ENCODE measurements at regions not wholly inside any gene's neighbourhood (a gene's known extent, or its start where the extent isn't known, plus 50 kb on each side); places are given as distances from the start of the nearest gene placed in this dataset.

GRCh38 chr11:7167976-7168740, 79.4 kb downstream of the RBMXL2 start:
- H3K9ac ChIP-seq = no peak overlapping the region
- H2AFZ ChIP-seq (ENCODE audit: low read depth) = no peak overlapping the region
- no peaks in the 10 kb centered on the region for H3K27me3 ChIP-seq (ENCODE audit: insufficient read depth)
- H3K9me3 ChIP-seq = no peaks in the 10 kb centered on the region
- TF ChIP-seq RFX5 (IDR thresholded peaks at IDR 0.05; ENCODE audit: low read length) (no peak), CHD2 (IDR thresholded peaks at IDR 0.05; ENCODE audit: low read length, partially characterized antibody) (no peak), SMC3 (IDR thresholded peaks at IDR 0.05; ENCODE audit: low read depth, low read length) (no peak), CTCF (IDR thresholded peaks at IDR 0.05) (no peak), RCOR1 (IDR thresholded peaks at IDR 0.05; ENCODE audit: low read length) (no peak), JUND (IDR thresholded peaks at IDR 0.05) (no peak), REST (IDR thresholded peaks at IDR 0.05; ENCODE audit: low read depth, low read length) (no peak), FOXJ3 (CRISPR knock-in tag; IDR thresholded peaks at IDR 0.05) (no peak), RAD21 (IDR thresholded peaks at IDR 0.05; ENCODE audit: low read length) (no peak), FOXM1 (IDR thresholded peaks at IDR 0.05; ENCODE audit: low read depth) (no peak), POLR2AphosphoS5 (IDR thresholded peaks at IDR 0.05; ENCODE audit: low read depth, low read length) (no peak), TCF12 (IDR thresholded peaks at IDR 0.05) (no peak)
- H3K36me3 ChIP-seq (replicated peaks in 1 of 2; ENCODE audit: control insufficient read depth in 1 of 2, insufficient read depth in 2 of 2, low read length in 1 of 2) = no peaks in the 10 kb centered on the region
- no peak for DNase-seq
- H3K4me2 ChIP-seq = no peak overlapping the region
- CTCF ChIA-PET = interaction anchor here (1.2 kb wide), 2 partner anchors 25 to 489 kb away, joined by 3 read pairs; no protein-coding TSS in a partner anchor
- no peaks in the 10 kb centered on the region for H3F3A ChIP-seq (replicated peaks; ENCODE audit: insufficient read depth)
- 20% methylated on average over 2 of the region's 2 CpGs for WGBS (ENCODE audit: low lambda C conversion rate)
- POLR2A ChIA-PET = no interaction called here
- H4K20me1 ChIP-seq (ENCODE audit: insufficient read depth) = no peaks in the 10 kb centered on the region
- H3K4me1 ChIP-seq (ENCODE audit: control insufficient read depth in 1 of 2, insufficient read depth in 2 of 2, low read depth in 1 of 2, low read length in 1 of 2) = peaks cover 0 to 5% of the 10 kb centered on the region in 2 experiments; a peak in 1 of 4 replicates
- H3K79me2 ChIP-seq (ENCODE audit: insufficient read depth) = no peaks in the 10 kb centered on the region
- H3K9me2 ChIP-seq = no peaks in the 10 kb centered on the region
- no peak overlapping the region for H3K4me3 ChIP-seq (ENCODE audit: low read depth in 2 of 2, low read length in 1 of 2)
- no peak overlapping the region for H3K27ac ChIP-seq (ENCODE audit: low read depth in 2 of 2, low read length in 1 of 2)

- H3K27ac ChIP-seq (ENCODE audit: low read depth in 2 of 2, low read length in 1 of 2) = no peak overlapping the region
- TF ChIP-seq FOXM1 (IDR thresholded peaks at IDR 0.05; ENCODE audit: low read depth) (no peak), FOXJ3 (CRISPR knock-in tag; IDR thresholded peaks at IDR 0.05) (no peak), GABPA (IDR thresholded peaks at IDR 0.05; ENCODE audit: low read depth) (no peak), CHD2 (IDR thresholded peaks at IDR 0.05; ENCODE audit: low read length, partially characterized antibody) (no peak)
- no peaks in the 10 kb centered on the region for H3F3A ChIP-seq (replicated peaks; ENCODE audit: insufficient read depth)
- H3K27me3 ChIP-seq (ENCODE audit: insufficient read depth) = no peaks in the 10 kb centered on the region
- no peak overlapping the region for H2AFZ ChIP-seq (ENCODE audit: low read depth)
- peaks cover 0 to 5% of the 10 kb centered on the region in 2 experiments; a peak in 1 of 4 replicates for H3K4me1 ChIP-seq (ENCODE audit: control insufficient read depth in 1 of 2, insufficient read depth in 2 of 2, low read depth in 1 of 2, low read length in 1 of 2)
- POLR2A ChIA-PET = no interaction called here
- no peaks in the 10 kb centered on the region for H4K20me1 ChIP-seq (ENCODE audit: insufficient read depth)
- no peak overlapping the region for H3K9ac ChIP-seq
- H3K79me2 ChIP-seq (ENCODE audit: insufficient read depth) = no peaks in the 10 kb centered on the region
- CTCF ChIA-PET = interaction anchor here (1.2 kb wide), 3 partner anchors 25 to 489 kb away, joined by 3 to 4 read pairs (median 3); no protein-coding TSS in a partner anchor
- H3K4me2 ChIP-seq = no peak overlapping the region
- H3K9me2 ChIP-seq = no peaks in the 10 kb centered on the region
- H3K4me3 ChIP-seq (ENCODE audit: low read depth in 2 of 2, low read length in 1 of 2) = no peak overlapping the region
- 85% methylated on average over 1 of the region's 1 CpG for WGBS (ENCODE audit: low lambda C conversion rate)
- no peaks in the 10 kb centered on the region for H3K36me3 ChIP-seq (replicated peaks in 1 of 2; ENCODE audit: control insufficient read depth in 1 of 2, insufficient read depth in 2 of 2, low read length in 1 of 2)
- DNase-seq = no peak
- H3K9me3 ChIP-seq = no peaks in the 10 kb centered on the region
These were observed 79.9 kb downstream of the RBMXL2 start for GRCh38 chr11:7168741-7168990.
